Liver (tissue), 8 donors: ENCODE measurements at regions not wholly inside any gene's neighbourhood (a gene's known extent, or its start where the extent isn't known, plus 50 kb on each side); places are given as distances from the start of the nearest gene placed in this dataset.

ENCODE experiments used
- DNase-seq: peaks from one replicate; pipeline ENCODE4 v3.0.0-alpha.2; 2017; ENCODE audit warnings: low spot score
- H3K27ac ChIP-seq, 2 donors: one replicate each; pipeline ENCODE4 v1.7.0; 2013; ENCODE audit warnings: inconsistent platforms in 2 of 2, low read length in 2 of 2, control low read depth in 1 of 2, low read depth in 1 of 2, mild to moderate bottlenecking in 1 of 2
- H3K27me3 ChIP-seq, 4 donors: one replicate each; pipeline versions ENCODE4 v1.6.1 to v1.7.0; 2013; ENCODE audit warnings: low read length in 3 of 4, inconsistent platforms in 1 of 4, mild to moderate bottlenecking in 1 of 4, moderate library complexity in 1 of 4; ENCODE audit not compliant: control insufficient read depth in 4 of 4, insufficient read depth in 4 of 4
- H3K36me3 ChIP-seq, 4 donors: one replicate each; pipeline versions ENCODE4 v1.6.1 to v1.7.0; 2013; ENCODE audit warnings: low read length in 3 of 4, mild to moderate bottlenecking in 3 of 4, low read depth in 1 of 4, moderate library complexity in 1 of 4; ENCODE audit not compliant: control insufficient read depth in 4 of 4, insufficient read depth in 3 of 4
- H3K4me1 ChIP-seq, 4 donors: one replicate each; pipeline versions ENCODE4 v1.6.1 to v1.7.0; 2013; ENCODE audit warnings: low read length in 3 of 4, mild to moderate bottlenecking in 3 of 4, moderate library complexity in 1 of 4; ENCODE audit not compliant: control insufficient read depth in 4 of 4, insufficient read depth in 4 of 4
- H3K4me3 ChIP-seq, 3 donors: one replicate each; pipeline versions ENCODE4 v1.6.1 to v1.7.0; 2013; ENCODE audit warnings: low read length in 3 of 3, control low read depth in 1 of 3, low read depth in 1 of 3, mild to moderate bottlenecking in 1 of 3
- H3K9ac ChIP-seq, 2 donors: one replicate each; pipeline ENCODE4 v1.7.0; 2013; ENCODE audit warnings: low read length in 2 of 2, mild to moderate bottlenecking in 2 of 2, moderate library complexity in 2 of 2, control low read depth in 1 of 2, low read depth in 1 of 2
- H3K9me3 ChIP-seq, 4 donors: one replicate each; pipeline versions ENCODE4 v1.6.1 to v1.7.0; 2013; ENCODE audit warnings: low read length in 3 of 4; ENCODE audit not compliant: control insufficient read depth in 4 of 4
- CTCF ChIP-seq: fragments of 150-350 bp; IDR thresholded peaks from 2 replicates; pipeline ENCODE4 v1.5.1; 2017; ENCODE audit warnings: improper control_type of control experiment, low read depth, low read length; ENCODE audit not compliant: missing input control
- FOXA1 ChIP-seq: IDR thresholded peaks from 2 replicates; pipeline ENCODE4 v1.6.1; 2016; ENCODE audit warnings: antibody characterized with exemption
- FOXA2 ChIP-seq: IDR thresholded peaks from 2 replicates; pipeline ENCODE4 v1.6.1; 2016; ENCODE audit warnings: antibody characterized with exemption
- GABPA ChIP-seq, 2 donors: IDR thresholded peaks in 1 of 2; conservative IDR thresholded peaks in 1 of 2; 2 replicates each; pipeline ENCODE4 v1.6.1; 2016; ENCODE audit warnings: antibody characterized with exemption in 2 of 2, mild to moderate bottlenecking in 1 of 2, moderate library complexity in 1 of 2
- HNF4A ChIP-seq, 2 donors: conservative IDR thresholded peaks; 2 replicates each; pipeline ENCODE4 v1.6.1; 2016; ENCODE audit warnings: antibody characterized with exemption in 2 of 2, mild to moderate bottlenecking in 2 of 2
- HNF4G ChIP-seq: IDR thresholded peaks from 2 replicates; pipeline ENCODE4 v1.6.1; 2016; ENCODE audit warnings: antibody characterized with exemption
- MAX ChIP-seq: IDR thresholded peaks from 2 replicates; pipeline ENCODE4 v1.6.1; 2016; ENCODE audit warnings: antibody characterized with exemption
- NR2F2 ChIP-seq: IDR thresholded peaks from 2 replicates; pipeline ENCODE4 v1.6.1; 2016; ENCODE audit warnings: antibody characterized with exemption
- RAD21 ChIP-seq, 2 donors: IDR thresholded peaks; 2 replicates each; pipeline ENCODE4 v1.6.1; 2016; ENCODE audit warnings: antibody characterized with exemption in 2 of 2, mild to moderate bottlenecking in 2 of 2
- RXRA ChIP-seq, 2 donors: IDR thresholded peaks; 2 replicates each; pipeline ENCODE4 v1.6.1; 2017 to 2018; ENCODE audit warnings: antibody characterized with exemption in 2 of 2, mild to moderate bottlenecking in 1 of 2
- SP1 ChIP-seq: IDR thresholded peaks from 2 replicates; pipeline ENCODE4 v1.6.1; 2018; ENCODE audit warnings: antibody characterized with exemption, mild to moderate bottlenecking
- TAF1 ChIP-seq: conservative IDR thresholded peaks from 2 replicates; pipeline ENCODE4 v1.6.1; 2016; ENCODE audit warnings: antibody characterized with exemption, mild to moderate bottlenecking
- YY1 ChIP-seq: IDR thresholded peaks from 2 replicates; pipeline ENCODE4 v1.6.1; 2016; ENCODE audit warnings: antibody characterized with exemption, mild to moderate bottlenecking
- ZBTB33 ChIP-seq: IDR thresholded peaks from 2 replicates; pipeline ENCODE4 v1.6.1; 2016; ENCODE audit warnings: antibody characterized with exemption
- WGBS: extraction: QIAGEN DNeasy Blood & Tissue Kit; methylation state at CpG from one replicate; pipeline ENCODE4 v1.1.7; 2013; 5-methylcytosine and 5-hydroxymethylcytosine counted together
- TF ChIP-seq, protein P1 (sequence below): IDR thresholded peaks from 2 replicates; pipeline ENCODE4 v1.6.1; 2016; ENCODE audit warnings: antibody characterized with exemption, mild to moderate bottlenecking
- donor health status: healthy.
- donor health status: healthy.
- donor health status: healthy.
- donor health status: healthy.
- donor health status: healthy.

- H3K27ac ChIP-seq = no peak overlapping the region
- H3K4me3 ChIP-seq = no peak overlapping the region
- H3K9me3 ChIP-seq = peaks cover 0 to 4% (median under 1%) of the 10 kb centered on the region in 4 donors
- H3K27me3 ChIP-seq = peaks cover 0 to 3% (median 0%) of the 10 kb centered on the region in 4 donors
- no peak overlapping the region for H3K9ac ChIP-seq
- DNase-seq = no peak
- H3K36me3 ChIP-seq = no peaks in the 10 kb centered on the region
- WGBS = 71% methylated on average over 2 of the region's 2 CpGs
- H3K4me1 ChIP-seq = no peaks in the 10 kb centered on the region
- no peak for TF ChIP-seq HNF4G
- no peak for TF ChIP-seq GABPA (IDR thresholded peaks at IDR 0.05 in 1 of 2, conservative IDR thresholded peaks at IDR 0.05 in 1 of 2)
- no peak for TF ChIP-seq TAF1
- TF ChIP-seq FOXA2 = no peak
- TF ChIP-seq, protein P1, sequence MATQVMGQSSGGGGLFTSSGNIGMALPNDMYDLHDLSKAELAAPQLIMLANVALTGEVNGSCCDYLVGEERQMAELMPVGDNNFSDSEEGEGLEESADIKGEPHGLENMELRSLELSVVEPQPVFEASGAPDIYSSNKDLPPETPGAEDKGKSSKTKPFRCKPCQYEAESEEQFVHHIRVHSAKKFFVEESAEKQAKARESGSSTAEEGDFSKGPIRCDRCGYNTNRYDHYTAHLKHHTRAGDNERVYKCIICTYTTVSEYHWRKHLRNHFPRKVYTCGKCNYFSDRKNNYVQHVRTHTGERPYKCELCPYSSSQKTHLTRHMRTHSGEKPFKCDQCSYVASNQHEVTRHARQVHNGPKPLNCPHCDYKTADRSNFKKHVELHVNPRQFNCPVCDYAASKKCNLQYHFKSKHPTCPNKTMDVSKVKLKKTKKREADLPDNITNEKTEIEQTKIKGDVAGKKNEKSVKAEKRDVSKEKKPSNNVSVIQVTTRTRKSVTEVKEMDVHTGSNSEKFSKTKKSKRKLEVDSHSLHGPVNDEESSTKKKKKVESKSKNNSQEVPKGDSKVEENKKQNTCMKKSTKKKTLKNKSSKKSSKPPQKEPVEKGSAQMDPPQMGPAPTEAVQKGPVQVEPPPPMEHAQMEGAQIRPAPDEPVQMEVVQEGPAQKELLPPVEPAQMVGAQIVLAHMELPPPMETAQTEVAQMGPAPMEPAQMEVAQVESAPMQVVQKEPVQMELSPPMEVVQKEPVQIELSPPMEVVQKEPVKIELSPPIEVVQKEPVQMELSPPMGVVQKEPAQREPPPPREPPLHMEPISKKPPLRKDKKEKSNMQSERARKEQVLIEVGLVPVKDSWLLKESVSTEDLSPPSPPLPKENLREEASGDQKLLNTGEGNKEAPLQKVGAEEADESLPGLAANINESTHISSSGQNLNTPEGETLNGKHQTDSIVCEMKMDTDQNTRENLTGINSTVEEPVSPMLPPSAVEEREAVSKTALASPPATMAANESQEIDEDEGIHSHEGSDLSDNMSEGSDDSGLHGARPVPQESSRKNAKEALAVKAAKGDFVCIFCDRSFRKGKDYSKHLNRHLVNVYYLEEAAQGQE = no peak
- TF ChIP-seq SP1 = no peak
- TF ChIP-seq YY1 = no peak
Measured at GRCh38 chr9:90544488-90544887, 98.1 kb downstream of the DIRAS2 start.

DNA sequence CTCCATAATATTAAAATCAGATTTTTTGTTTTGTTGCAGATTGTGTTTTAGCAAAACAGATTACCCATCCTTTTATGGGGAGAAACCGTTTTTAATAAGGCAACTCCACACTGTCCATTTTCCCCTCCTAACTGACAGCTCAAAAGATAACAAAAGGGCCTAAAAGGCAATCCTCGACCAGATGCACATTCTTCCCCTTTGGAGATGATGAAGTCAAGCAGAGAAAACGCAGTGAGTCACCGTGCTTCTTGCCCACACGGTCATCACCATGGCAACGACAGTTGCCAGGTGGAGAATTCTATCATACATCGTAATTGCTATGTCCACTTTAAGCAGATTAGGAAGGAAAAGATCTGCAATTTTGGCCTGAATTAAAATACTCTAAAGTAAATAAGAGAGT is 96.4 kb downstream of the DIRAS2 start:
- no peak for TF ChIP-seq SP1
- TF ChIP-seq TAF1 = no peak
- TF ChIP-seq RAD21 (IDR thresholded peaks at IDR 0.05) = no peak
- TF ChIP-seq NR2F2 = no peak
- TF ChIP-seq FOXA1 = no peak
- TF ChIP-seq CTCF = no peak
- no peak for TF ChIP-seq RXRA (IDR thresholded peaks at IDR 0.05)
- TF ChIP-seq HNF4G = no peak
- TF ChIP-seq YY1 = no peak
- no peak for TF ChIP-seq HNF4A (conservative IDR thresholded peaks at IDR 0.05)
- TF ChIP-seq, protein P1 = no peak
- no peak for TF ChIP-seq GABPA (IDR thresholded peaks at IDR 0.05 in 1 of 2, conservative IDR thresholded peaks at IDR 0.05 in 1 of 2)
- TF ChIP-seq ZBTB33 = no peak
- no peak for TF ChIP-seq MAX
- TF ChIP-seq FOXA2 = no peak
- Histone ChIP-seq H3K27me3 (no peaks in the 10 kb centered on the region), H3K27ac (no peak overlapping the region), H3K4me3 (no peak overlapping the region), H3K9ac (no peak overlapping the region), H3K36me3 (no peaks in the 10 kb centered on the region), H3K4me1 (no peaks in the 10 kb centered on the region), H3K9me3 (peaks cover 0 to 4% (median under 1%) of the 10 kb centered on the region in 4 donors)
- WGBS = 40% methylated on average over 7 of the region's 7 CpGs
- no peak for DNase-seq
